ENCODE measurements at regions not wholly inside any gene's neighbourhood (a gene's known extent, or its start where the extent isn't known, plus 50 kb on each side); places are given as distances from the start of the nearest gene placed in this dataset.

DNA sequence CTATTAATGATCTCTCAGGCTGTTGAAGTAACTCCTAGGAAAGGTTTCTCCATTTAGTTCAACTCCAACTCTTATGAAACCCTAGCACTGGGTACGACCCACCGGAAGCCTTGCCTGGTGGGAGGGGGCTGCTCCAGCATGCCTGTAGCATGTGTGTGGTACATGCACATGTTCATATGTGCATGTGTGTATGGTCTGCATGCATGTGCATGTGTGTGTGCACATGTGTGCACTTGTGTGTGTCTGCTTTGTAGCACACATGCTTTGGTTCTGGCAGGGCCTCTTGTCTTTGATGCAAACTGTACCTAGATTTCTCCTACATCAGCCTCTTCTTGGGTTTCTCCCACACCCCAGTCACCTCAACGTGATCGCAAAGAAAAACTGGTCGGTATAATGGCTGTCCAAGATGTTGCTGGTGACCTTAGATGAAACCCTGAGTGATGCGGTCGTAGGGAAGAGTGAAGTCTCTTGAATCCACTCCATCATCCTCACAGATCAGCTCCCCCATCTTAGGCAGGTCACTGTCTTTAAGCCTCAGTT lies 193.5 kb downstream of the MYLK4 start:
- CTCF ChIA-PET: no interaction called here
- no peak overlapping the region for H3K27ac ChIP-seq (ENCODE audit: extremely low read depth, low read depth, low read length)
- TF ChIP-seq ZNF184 (tag by site-specific recombination; IDR thresholded peaks at IDR 0.05) (no peak), MEIS1 (CRISPR knock-in tag; IDR thresholded peaks at IDR 0.05; ENCODE audit: borderline replicate concordance) (no peak), ZBTB21 (tag by site-specific recombination; IDR thresholded peaks at IDR 0.05) (no peak), ZNF175 (tag by site-specific recombination; IDR thresholded peaks at IDR 0.05) (no peak), EGR2 (tag by site-specific recombination; IDR thresholded peaks at IDR 0.05; ENCODE audit: low read depth) (no peak), ZFP37 (tag by site-specific recombination; IDR thresholded peaks at IDR 0.05) (no peak), ZNF37A (tag by site-specific recombination; IDR thresholded peaks at IDR 0.05) (no peak), ZNF223 (tag by site-specific recombination; IDR thresholded peaks at IDR 0.05) (no peak), ZNF335 (tag by site-specific recombination; conservative IDR thresholded peaks at IDR 0.05) (no peak), ZNF571 (tag by site-specific recombination; IDR thresholded peaks at IDR 0.05) (no peak), ZNF548 (tag by site-specific recombination; IDR thresholded peaks at IDR 0.05) (no peak), ZNF529 (tag by site-specific recombination; IDR thresholded peaks at IDR 0.05; ENCODE audit: insufficient replicate concordance) (no peak), ZBTB17 (tag by site-specific recombination; IDR thresholded peaks at IDR 0.05) (no peak), OVOL3 (tag by site-specific recombination; IDR thresholded peaks at IDR 0.05) (no peak)
- TF ChIP-seq, protein P1, sequence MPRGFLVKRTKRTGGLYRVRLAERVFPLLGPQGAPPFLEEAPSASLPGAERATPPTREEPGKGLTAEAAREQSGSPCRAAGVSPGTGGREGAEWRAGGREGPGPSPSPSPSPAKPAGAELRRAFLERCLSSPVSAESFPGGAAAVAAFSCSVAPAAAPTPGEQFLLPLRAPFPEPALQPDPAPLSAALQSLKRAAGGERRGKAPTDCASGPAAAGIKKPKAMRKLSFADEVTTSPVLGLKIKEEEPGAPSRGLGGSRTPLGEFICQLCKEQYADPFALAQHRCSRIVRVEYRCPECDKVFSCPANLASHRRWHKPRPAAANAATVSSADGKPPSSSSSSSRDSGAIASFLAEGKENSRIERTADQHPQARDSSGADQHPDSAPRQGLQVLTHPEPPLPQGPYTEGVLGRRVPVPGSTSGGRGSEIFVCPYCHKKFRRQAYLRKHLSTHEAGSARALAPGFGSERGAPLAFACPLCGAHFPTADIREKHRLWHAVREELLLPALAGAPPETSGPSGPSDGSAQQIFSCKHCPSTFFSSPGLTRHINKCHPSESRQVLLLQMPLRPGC (tag by site-specific recombination; IDR thresholded peaks at IDR 0.05): no peak
- TF ChIP-seq, protein P2, sequence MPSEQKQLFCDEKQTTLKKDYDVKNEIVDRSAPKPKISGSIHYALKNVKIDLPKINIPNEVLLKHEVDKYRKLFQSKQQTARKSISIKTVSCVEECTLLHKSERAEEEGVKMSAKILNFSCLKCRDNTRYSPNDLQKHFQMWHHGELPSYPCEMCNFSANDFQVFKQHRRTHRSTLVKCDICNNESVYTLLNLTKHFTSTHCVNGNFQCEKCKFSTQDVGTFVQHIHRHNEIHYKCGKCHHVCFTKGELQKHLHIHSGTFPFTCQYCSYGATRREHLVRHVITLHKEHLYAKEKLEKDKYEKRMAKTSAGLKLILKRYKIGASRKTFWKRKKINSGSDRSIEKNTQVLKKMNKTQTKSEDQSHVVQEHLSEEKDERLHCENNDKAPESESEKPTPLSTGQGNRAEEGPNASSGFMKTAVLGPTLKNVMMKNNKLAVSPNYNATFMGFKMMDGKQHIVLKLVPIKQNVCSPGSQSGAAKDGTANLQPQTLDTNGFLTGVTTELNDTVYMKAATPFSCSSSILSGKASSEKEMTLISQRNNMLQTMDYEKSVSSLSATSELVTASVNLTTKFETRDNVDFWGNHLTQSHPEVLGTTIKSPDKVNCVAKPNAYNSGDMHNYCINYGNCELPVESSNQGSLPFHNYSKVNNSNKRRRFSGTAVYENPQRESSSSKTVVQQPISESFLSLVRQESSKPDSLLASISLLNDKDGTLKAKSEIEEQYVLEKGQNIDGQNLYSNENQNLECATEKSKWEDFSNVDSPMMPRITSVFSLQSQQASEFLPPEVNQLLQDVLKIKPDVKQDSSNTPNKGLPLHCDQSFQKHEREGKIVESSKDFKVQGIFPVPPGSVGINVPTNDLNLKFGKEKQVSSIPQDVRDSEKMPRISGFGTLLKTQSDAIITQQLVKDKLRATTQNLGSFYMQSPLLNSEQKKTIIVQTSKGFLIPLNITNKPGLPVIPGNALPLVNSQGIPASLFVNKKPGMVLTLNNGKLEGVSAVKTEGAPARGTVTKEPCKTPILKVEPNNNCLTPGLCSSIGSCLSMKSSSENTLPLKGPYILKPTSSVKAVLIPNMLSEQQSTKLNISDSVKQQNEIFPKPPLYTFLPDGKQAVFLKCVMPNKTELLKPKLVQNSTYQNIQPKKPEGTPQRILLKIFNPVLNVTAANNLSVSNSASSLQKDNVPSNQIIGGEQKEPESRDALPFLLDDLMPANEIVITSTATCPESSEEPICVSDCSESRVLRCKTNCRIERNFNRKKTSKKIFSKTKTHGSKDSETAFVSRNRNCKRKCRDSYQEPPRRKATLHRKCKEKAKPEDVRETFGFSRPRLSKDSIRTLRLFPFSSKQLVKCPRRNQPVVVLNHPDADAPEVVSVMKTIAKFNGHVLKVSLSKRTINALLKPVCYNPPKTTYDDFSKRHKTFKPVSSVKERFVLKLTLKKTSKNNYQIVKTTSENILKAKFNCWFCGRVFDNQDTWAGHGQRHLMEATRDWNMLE (tag by site-specific recombination; conservative IDR thresholded peaks at IDR 0.05; ENCODE audit: low read depth): no peak
- TF ChIP-seq, protein P3, sequence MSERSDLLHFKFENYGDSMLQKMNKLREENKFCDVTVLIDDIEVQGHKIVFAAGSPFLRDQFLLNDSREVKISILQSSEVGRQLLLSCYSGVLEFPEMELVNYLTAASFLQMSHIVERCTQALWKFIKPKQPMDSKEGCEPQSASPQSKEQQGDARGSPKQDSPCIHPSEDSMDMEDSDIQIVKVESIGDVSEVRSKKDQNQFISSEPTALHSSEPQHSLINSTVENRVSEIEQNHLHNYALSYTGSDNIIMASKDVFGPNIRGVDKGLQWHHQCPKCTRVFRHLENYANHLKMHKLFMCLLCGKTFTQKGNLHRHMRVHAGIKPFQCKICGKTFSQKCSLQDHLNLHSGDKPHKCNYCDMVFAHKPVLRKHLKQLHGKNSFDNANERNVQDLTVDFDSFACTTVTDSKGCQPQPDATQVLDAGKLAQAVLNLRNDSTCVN (tag by site-specific recombination; optimal IDR thresholded peaks at IDR 0.05): no peak
- TF ChIP-seq, protein P4, sequence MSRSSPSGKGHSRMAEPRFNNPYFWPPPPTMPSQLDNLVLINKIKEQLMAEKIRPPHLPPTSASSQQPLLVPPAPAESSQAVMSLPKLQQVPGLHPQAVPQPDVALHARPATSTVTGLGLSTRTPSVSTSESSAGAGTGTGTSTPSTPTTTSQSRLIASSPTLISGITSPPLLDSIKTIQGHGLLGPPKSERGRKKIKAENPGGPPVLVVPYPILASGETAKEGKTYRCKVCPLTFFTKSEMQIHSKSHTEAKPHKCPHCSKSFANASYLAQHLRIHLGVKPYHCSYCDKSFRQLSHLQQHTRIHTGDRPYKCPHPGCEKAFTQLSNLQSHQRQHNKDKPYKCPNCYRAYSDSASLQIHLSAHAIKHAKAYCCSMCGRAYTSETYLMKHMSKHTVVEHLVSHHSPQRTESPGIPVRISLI (tag by site-specific recombination; IDR thresholded peaks at IDR 0.05): no peak
- TF ChIP-seq, protein P5, sequence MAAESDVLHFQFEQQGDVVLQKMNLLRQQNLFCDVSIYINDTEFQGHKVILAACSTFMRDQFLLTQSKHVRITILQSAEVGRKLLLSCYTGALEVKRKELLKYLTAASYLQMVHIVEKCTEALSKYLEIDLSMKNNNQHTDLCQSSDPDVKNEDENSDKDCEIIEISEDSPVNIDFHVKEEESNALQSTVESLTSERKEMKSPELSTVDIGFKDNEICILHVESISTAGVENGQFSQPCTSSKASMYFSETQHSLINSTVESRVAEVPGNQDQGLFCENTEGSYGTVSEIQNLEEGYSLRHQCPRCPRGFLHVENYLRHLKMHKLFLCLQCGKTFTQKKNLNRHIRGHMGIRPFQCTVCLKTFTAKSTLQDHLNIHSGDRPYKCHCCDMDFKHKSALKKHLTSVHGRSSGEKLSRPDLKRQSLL (tag by site-specific recombination; IDR thresholded peaks at IDR 0.05): no peak
- H3K4me1 ChIP-seq (ENCODE audit: control insufficient read depth, insufficient read depth, low read length): no peaks in the 10 kb centered on the region
- H3K9me3 ChIP-seq (ENCODE audit: control insufficient read depth, insufficient read depth, low read depth, low read length): no peaks in the 10 kb centered on the region
- H3K36me3 ChIP-seq (ENCODE audit: control insufficient read depth in 2 of 2, insufficient read depth in 1 of 2, low read length in 2 of 2): no peaks in the 10 kb centered on the region
- POLR2A ChIA-PET: no interaction called here
- no peak overlapping the region for H3K4me3 ChIP-seq (ENCODE audit: low read depth, low read length)
